SK-N-SH (cell line): ENCODE measurements at regions not wholly inside any gene's neighbourhood (a gene's known extent, or its start where the extent isn't known, plus 50 kb on each side); places are given as distances from the start of the nearest gene placed in this dataset.
A peak's percentile ranks its signal among the peaks of the same experiment; 100 is the strongest.

ENCODE experiments used
- CTCF ChIA-PET: fragments of 300-600, 350-600 bp; formaldehyde crosslinking; extraction: SDS; loops from one replicate; lab custom pipeline; 2021; lab: Yijun Ruan, JAX
- POLR2A ChIA-PET: fragments of 350-600 bp; sonication (Branson Sonifier 250); formaldehyde crosslinking; extraction: SDS; loops from one replicate; lab custom pipeline; 2020; ENCODE audit warnings: antibody characterized with exemption, inconsistent platforms; lab: Yijun Ruan, JAX
- DNase-seq: peaks from one replicate; pipeline ENCODE4 v3.0.0; 2012
- H2AFZ ChIP-seq: fragments of 200-600 bp; sonication (generic); 2 replicates; pipeline ENCODE4 v1.8.1; 2016; ENCODE audit warnings: antibody characterized with exemption, mild to moderate bottlenecking, low read depth
- H3F3A ChIP-seq: fragments of 200-600 bp; sonication (generic); replicated peaks from 2 replicates; pipeline ENCODE3; 2016; ENCODE audit warnings: antibody characterized with exemption, mild to moderate bottlenecking; ENCODE audit not compliant: insufficient read depth
- H3K27ac ChIP-seq, 2 experiments: fragments of 200-500 bp in 1 of 2; fragments of 200-600 bp in 1 of 2; sonication (Bioruptor generic) in 1 of 2; sonication (generic), shearing (Covaris generic) in 1 of 2; 2 replicates each; pipeline versions ENCODE4 v1.5.1 to v1.6.1; 2014 to 2016; ENCODE audit warnings: low read depth in 2 of 2, inconsistent platforms in 1 of 2, low read length in 1 of 2, mild to moderate bottlenecking in 1 of 2, mixed read lengths in 1 of 2
- H3K27me3 ChIP-seq: fragments of 200-600 bp; sonication (generic), shearing (Covaris generic); 2 replicates; pipeline ENCODE4 v1.6.1; 2016; ENCODE audit warnings: mixed run types; ENCODE audit not compliant: insufficient read depth
- H3K36me3 ChIP-seq, 2 experiments: fragments of 200-500 bp in 1 of 2; fragments of 200-600 bp in 1 of 2; sonication (Bioruptor generic) in 1 of 2; sonication (generic) in 1 of 2; replicated peaks in 1 of 2; 2 replicates each; pipeline versions ENCODE3 to v1.5.1; 2014 to 2016; ENCODE audit warnings: low read length in 1 of 2, mild to moderate bottlenecking in 1 of 2; ENCODE audit not compliant: insufficient read depth in 2 of 2, control insufficient read depth in 1 of 2
- H3K4me1 ChIP-seq, 2 experiments: fragments of 200-500 bp in 1 of 2; fragments of 200-600 bp in 1 of 2; sonication (Bioruptor generic) in 1 of 2; sonication (generic), shearing (Covaris generic) in 1 of 2; 2 replicates each; pipeline versions ENCODE4 v1.5.1 to v1.6.1; 2014 to 2016; ENCODE audit warnings: low read depth in 1 of 2, low read length in 1 of 2, mixed run types in 1 of 2; ENCODE audit not compliant: insufficient read depth in 2 of 2, control insufficient read depth in 1 of 2
- H3K4me2 ChIP-seq: fragments of 200-600 bp; sonication (generic), shearing (Covaris generic); 2 replicates; pipeline ENCODE4 v1.6.1; 2017; ENCODE audit warnings: mixed run types
- H3K4me3 ChIP-seq, 2 experiments: fragments of 200-500 bp in 1 of 2; fragments of 200-600 bp in 1 of 2; sonication (Bioruptor generic) in 1 of 2; sonication (generic), shearing (Covaris generic) in 1 of 2; 2 replicates each; pipeline versions ENCODE4 v1.5.1 to v1.8.1; 2014 to 2016; ENCODE audit warnings: low read depth in 2 of 2, inconsistent platforms in 1 of 2, low read length in 1 of 2, mild to moderate bottlenecking in 1 of 2, mixed read lengths in 1 of 2, moderate library complexity in 1 of 2
- H3K79me2 ChIP-seq: fragments of 200-600 bp; sonication (generic); 2 replicates; pipeline ENCODE4 v1.8.1; 2017; ENCODE audit warnings: mild to moderate bottlenecking; ENCODE audit not compliant: insufficient read depth
- H3K9ac ChIP-seq: fragments of 200-600 bp; sonication (generic); 2 replicates; pipeline ENCODE4 v1.6.1; 2017; ENCODE audit warnings: mixed run types
- H3K9me2 ChIP-seq: fragments of 200-600 bp; sonication (generic); 2 replicates; pipeline ENCODE4 v1.6.1; 2017; ENCODE audit warnings: mixed run types
- H3K9me3 ChIP-seq: fragments of 200-600 bp; sonication (generic); 2 replicates; pipeline ENCODE4 v1.6.1; 2017; ENCODE audit warnings: mixed run types, mild to moderate bottlenecking, moderate library complexity
- H4K20me1 ChIP-seq: fragments of 200-600 bp; sonication (generic); 2 replicates; pipeline ENCODE4 v1.6.1; 2017; ENCODE audit warnings: mild to moderate bottlenecking, mixed run types; ENCODE audit not compliant: insufficient read depth
- CHD2 ChIP-seq: fragments of 150-350 bp; IDR thresholded peaks from 2 replicates; pipeline ENCODE4 v1.6.1; 2018; ENCODE audit warnings: low read length; ENCODE audit not compliant: partially characterized antibody
- FOSL2 ChIP-seq: IDR thresholded peaks from 2 replicates; pipeline ENCODE4 v1.4.0; 2012; ENCODE audit warnings: low read depth, mild to moderate bottlenecking, moderate library complexity, borderline replicate concordance
- FOXJ3 ChIP-seq: sonication (generic); formaldehyde crosslinking; IDR thresholded peaks from 2 replicates; pipeline ENCODE4 v1.5.1; 2020; ENCODE audit warnings: mild to moderate bottlenecking, missing genetic modification reagents
- GABPA ChIP-seq: IDR thresholded peaks from 2 replicates; pipeline ENCODE4 v1.4.0; 2012; ENCODE audit warnings: low read depth, mild to moderate bottlenecking
- JUND ChIP-seq: IDR thresholded peaks from 2 replicates; pipeline ENCODE4 v1.4.0; 2012
- MEF2A ChIP-seq: IDR thresholded peaks from 2 replicates; pipeline ENCODE4 v1.4.0; 2012; ENCODE audit warnings: low read depth, borderline replicate concordance
- MXI1 ChIP-seq: IDR thresholded peaks from 2 replicates; pipeline ENCODE4 v1.6.1; 2012; ENCODE audit warnings: mild to moderate bottlenecking, low read depth, low read length, improper control_type of control experiment
- NFIC ChIP-seq: IDR thresholded peaks from 2 replicates; pipeline ENCODE4 v1.4.0; 2012; ENCODE audit warnings: borderline replicate concordance
- NRF1 ChIP-seq: IDR thresholded peaks from 2 replicates; pipeline ENCODE4 v1.6.1; 2012; ENCODE audit warnings: low read depth, mild to moderate bottlenecking, low read length
- POLR2AphosphoS5 ChIP-seq: IDR thresholded peaks from 2 replicates; pipeline ENCODE4 v1.6.1; 2012; ENCODE audit warnings: low read depth, low read length
- RAD21 ChIP-seq: IDR thresholded peaks from 2 replicates; pipeline ENCODE4 v1.6.1; 2012; ENCODE audit warnings: mild to moderate bottlenecking, low read length
- RCOR1 ChIP-seq: fragments of 150-350 bp; IDR thresholded peaks from 2 replicates; pipeline ENCODE4 v1.6.1; 2017; ENCODE audit warnings: antibody characterized with exemption, low read length
- RFX5 ChIP-seq: IDR thresholded peaks from 2 replicates; pipeline ENCODE4 v1.6.1; 2012; ENCODE audit warnings: mild to moderate bottlenecking, improper control_type of control experiment, low read length
- RXRA ChIP-seq: IDR thresholded peaks from 2 replicates; pipeline ENCODE4 v1.4.0; 2012; ENCODE audit warnings: low read depth, mild to moderate bottlenecking, borderline replicate concordance
- SMC3 ChIP-seq: IDR thresholded peaks from 2 replicates; pipeline ENCODE4 v1.6.1; 2012; ENCODE audit warnings: low read depth, low read length, improper control_type of control experiment
- TCF12 ChIP-seq: IDR thresholded peaks from 2 replicates; pipeline ENCODE4 v1.4.0; 2012
- TEAD4 ChIP-seq: IDR thresholded peaks from 2 replicates; pipeline ENCODE4 v1.4.0; 2012; ENCODE audit warnings: mild to moderate bottlenecking, borderline replicate concordance; ENCODE audit not compliant: insufficient read depth
- YY1 ChIP-seq: IDR thresholded peaks from 2 replicates; pipeline ENCODE4 v1.4.0; 2012; ENCODE audit warnings: low read depth, mild to moderate bottlenecking
- WGBS: methylation state at CpG from one replicate; pipeline ENCODE4 v1.1.6; 2017; ENCODE audit warnings: low lambda C conversion rate; 5-methylcytosine and 5-hydroxymethylcytosine counted together
- TF ChIP-seq, protein P1 (sequence below): IDR thresholded peaks from 2 replicates; pipeline ENCODE4 v1.4.0; 2012; ENCODE audit warnings: low read depth
- TF ChIP-seq, protein P2 (sequence below): IDR thresholded peaks from 2 replicates; pipeline ENCODE4 v1.4.0; 2012; ENCODE audit warnings: low read depth, borderline replicate concordance
- TF ChIP-seq, protein P3 (sequence below): fragments of 150-350 bp; IDR thresholded peaks from 2 replicates; pipeline ENCODE4 v1.6.1; 2016; ENCODE audit warnings: mild to moderate bottlenecking, low read depth, low read length
- TF ChIP-seq, protein P4 (sequence below): IDR thresholded peaks from 2 replicates; pipeline ENCODE4; 2012

DNA sequence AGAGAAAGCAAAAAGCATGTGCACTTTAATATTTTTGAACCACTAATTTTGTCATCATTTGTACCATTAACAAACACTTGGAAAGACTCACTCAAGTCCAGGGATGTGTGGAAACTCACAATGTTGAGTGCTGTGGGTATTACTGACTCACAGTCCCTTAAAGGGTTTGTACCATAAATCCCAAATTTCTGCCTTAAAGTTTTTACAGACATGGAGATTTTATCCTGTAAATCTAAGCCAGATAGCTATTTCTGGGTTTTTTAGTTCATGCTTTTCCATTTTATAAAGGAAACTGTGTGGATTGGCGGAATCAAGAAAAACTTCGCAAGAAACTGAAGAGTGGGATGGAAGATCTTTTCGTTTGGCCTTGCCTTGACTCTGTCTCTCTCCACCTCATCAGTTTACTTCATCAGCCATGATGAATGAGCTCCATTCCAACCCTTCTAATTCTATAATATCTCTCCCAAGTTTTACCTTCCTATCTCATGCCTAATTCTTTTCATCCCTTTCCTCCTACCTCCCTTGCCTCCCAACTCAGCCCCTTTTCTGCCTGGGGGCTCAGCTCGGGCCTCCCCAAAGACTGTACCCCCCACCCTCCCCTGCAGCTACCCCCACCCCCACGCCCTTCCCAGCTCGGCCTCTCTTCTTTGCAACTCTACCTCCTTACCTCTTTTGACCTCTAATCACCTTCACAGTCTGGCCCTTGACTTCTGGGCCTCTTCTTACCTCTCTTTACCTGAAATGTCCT, 218.5 kb upstream of the MKLN1 start:
- 39% methylated on average over 6 of the region's 6 CpGs for WGBS
- peak overlapping the region; percentile 67 for H2AFZ ChIP-seq
- DNase-seq = no peak

DNA sequence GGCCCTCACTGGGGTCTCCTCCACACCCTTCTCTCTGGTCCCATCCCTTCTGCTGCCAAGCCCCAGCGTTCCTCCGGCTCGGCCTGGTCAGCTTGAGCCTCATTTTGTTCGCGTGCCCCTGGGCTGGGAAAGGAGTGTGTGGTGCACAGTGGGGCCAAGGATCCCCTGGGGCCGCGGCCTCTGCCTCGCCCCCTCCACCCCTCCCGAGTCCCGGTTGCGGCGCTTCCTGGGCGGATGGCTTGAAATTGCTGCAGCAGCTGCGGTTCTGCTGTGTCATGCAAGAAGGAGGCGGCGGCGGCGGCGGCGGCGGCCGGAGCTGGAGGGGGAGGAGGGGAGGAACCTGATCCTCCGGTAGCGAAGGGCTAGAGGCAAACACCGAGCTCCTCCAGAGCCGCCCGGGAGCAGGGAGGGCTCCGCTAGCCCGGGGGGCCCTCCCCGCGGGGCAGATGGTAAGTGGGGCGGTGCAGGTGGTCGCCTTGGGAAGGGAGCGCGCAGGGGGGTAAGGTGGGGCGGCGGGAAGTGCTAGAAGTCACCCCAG, 217.8 kb upstream of the MKLN1 start:
- under 1% methylated on average over 31 of the region's 37 CpGs for WGBS
- Histone ChIP-seq H3F3A (peaks cover 19% of the 10 kb centered on the region), H3K9me3 (no peaks in the 10 kb centered on the region), H3K36me3 (no peaks in the 10 kb centered on the region), H3K79me2 (peaks cover 52% of the 10 kb centered on the region), H3K4me2 (peak overlapping the region; percentile 95), H3K4me1 (peaks cover 0 to 38% of the 10 kb centered on the region in 2 experiments; a peak in 3 of 4 replicates), H3K9me2 (no peaks in the 10 kb centered on the region), H3K27ac (peak overlapping the region; percentile 89 to 95), H3K27me3 (no peaks in the 10 kb centered on the region), H4K20me1 (peaks cover 6% of the 10 kb centered on the region), H3K9ac (peak overlapping the region; percentile 96), H2AFZ (peak overlapping the region; percentile 67), H3K4me3 (peak overlapping the region; percentile 85 to 93)
- POLR2A ChIA-PET = interaction anchor here (1.0 kb wide), 1 partner anchor 185 kb away, joined by 3 read pairs; no protein-coding TSS in a partner anchor
- peak; percentile 86 for DNase-seq
- CTCF ChIA-PET = interaction anchor here (1.0 to 2.2 kb wide), 5 partner anchors 12 to 128 kb away, joined by 3 to 10 read pairs (median 3); no protein-coding TSS in a partner anchor
- TF ChIP-seq, protein P1, sequence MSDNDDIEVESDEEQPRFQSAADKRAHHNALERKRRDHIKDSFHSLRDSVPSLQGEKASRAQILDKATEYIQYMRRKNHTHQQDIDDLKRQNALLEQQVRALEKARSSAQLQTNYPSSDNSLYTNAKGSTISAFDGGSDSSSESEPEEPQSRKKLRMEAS = peak; percentile 91
- peak; percentile 33; the same call in 1 of the 2 replicates for TF ChIP-seq FOSL2
- no peak for TF ChIP-seq MXI1
- TF ChIP-seq, protein P2, sequence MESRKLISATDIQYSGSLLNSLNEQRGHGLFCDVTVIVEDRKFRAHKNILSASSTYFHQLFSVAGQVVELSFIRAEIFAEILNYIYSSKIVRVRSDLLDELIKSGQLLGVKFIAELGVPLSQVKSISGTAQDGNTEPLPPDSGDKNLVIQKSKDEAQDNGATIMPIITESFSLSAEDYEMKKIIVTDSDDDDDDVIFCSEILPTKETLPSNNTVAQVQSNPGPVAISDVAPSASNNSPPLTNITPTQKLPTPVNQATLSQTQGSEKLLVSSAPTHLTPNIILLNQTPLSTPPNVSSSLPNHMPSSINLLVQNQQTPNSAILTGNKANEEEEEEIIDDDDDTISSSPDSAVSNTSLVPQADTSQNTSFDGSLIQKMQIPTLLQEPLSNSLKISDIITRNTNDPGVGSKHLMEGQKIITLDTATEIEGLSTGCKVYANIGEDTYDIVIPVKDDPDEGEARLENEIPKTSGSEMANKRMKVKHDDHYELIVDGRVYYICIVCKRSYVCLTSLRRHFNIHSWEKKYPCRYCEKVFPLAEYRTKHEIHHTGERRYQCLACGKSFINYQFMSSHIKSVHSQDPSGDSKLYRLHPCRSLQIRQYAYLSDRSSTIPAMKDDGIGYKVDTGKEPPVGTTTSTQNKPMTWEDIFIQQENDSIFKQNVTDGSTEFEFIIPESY = no peak
- peak; percentile 41; the same call in 1 of the 2 replicates for TF ChIP-seq NFIC
- peak; percentile 44; the same call in 1 of the 2 replicates for TF ChIP-seq GABPA
- peak; percentile 62; the same call in 1 of the 2 replicates for TF ChIP-seq RXRA
- TF ChIP-seq, protein P3, sequence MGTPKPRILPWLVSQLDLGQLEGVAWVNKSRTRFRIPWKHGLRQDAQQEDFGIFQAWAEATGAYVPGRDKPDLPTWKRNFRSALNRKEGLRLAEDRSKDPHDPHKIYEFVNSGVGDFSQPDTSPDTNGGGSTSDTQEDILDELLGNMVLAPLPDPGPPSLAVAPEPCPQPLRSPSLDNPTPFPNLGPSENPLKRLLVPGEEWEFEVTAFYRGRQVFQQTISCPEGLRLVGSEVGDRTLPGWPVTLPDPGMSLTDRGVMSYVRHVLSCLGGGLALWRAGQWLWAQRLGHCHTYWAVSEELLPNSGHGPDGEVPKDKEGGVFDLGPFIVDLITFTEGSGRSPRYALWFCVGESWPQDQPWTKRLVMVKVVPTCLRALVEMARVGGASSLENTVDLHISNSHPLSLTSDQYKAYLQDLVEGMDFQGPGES = no peak
- TF ChIP-seq TCF12 = peak; percentile 77
- no peak; the same call in 1 of the 2 replicates for TF ChIP-seq SMC3
- no peak for TF ChIP-seq NRF1
- no peak for TF ChIP-seq RFX5
- TF ChIP-seq TEAD4 = peak; percentile 52; the same call in 1 of the 2 replicates
- TF ChIP-seq CHD2 = no peak
- peak; percentile 30; the same call in 1 of the 2 replicates for TF ChIP-seq JUND
- TF ChIP-seq RCOR1 = no peak
- TF ChIP-seq RAD21 = no peak
- no peak for TF ChIP-seq YY1
- TF ChIP-seq POLR2AphosphoS5 = peak; percentile 68
- peak; percentile 40; the same call in 1 of the 2 replicates for TF ChIP-seq MEF2A

More for the DNA sequence above, 218.5 kb upstream of the MKLN1 start:
- Histone ChIP-seq H4K20me1 (peaks cover 12% of the 10 kb centered on the region), H3K4me3 (peak overlapping the region; percentile 85 to 93), H3K9me2 (no peaks in the 10 kb centered on the region), H3K36me3 (no peaks in the 10 kb centered on the region), H3K4me1 (peaks cover 6 to 38% of the 10 kb centered on the region in 2 experiments), H3K27me3 (no peaks in the 10 kb centered on the region), H3K4me2 (peak overlapping the region; percentile 95), H3F3A (peaks cover 23% of the 10 kb centered on the region), H3K27ac (peak overlapping the region; percentile 89 to 95), H3K79me2 (peaks cover 59% of the 10 kb centered on the region), H3K9me3 (no peaks in the 10 kb centered on the region), H3K9ac (peak overlapping the region; percentile 96)
- CTCF ChIA-PET = interaction anchor here (1.0 to 2.2 kb wide), 6 partner anchors 13 to 127 kb away, joined by 3 to 10 read pairs (median 3); no protein-coding TSS in a partner anchor
- TF ChIP-seq, protein P4, sequence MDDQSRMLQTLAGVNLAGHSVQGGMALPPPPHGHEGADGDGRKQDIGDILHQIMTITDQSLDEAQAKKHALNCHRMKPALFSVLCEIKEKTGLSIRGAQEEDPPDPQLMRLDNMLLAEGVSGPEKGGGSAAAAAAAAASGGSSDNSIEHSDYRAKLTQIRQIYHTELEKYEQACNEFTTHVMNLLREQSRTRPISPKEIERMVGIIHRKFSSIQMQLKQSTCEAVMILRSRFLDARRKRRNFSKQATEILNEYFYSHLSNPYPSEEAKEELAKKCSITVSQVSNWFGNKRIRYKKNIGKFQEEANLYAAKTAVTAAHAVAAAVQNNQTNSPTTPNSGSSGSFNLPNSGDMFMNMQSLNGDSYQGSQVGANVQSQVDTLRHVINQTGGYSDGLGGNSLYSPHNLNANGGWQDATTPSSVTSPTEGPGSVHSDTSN = peak; percentile 26; the same call in 1 of the 2 replicates
- TF ChIP-seq YY1 (peak; percentile 41; the same call in 1 of the 2 replicates), JUND (no peak), FOXJ3 (CRISPR knock-in tag) (no peak)
- POLR2A ChIA-PET = interaction anchor here (1.0 kb wide), 1 partner anchor 185 kb away, joined by 3 read pairs; no protein-coding TSS in a partner anchor
